ENCODE measurements at regions not wholly inside any gene's neighbourhood (a gene's known extent, or its start where the extent isn't known, plus 50 kb on each side); places are given as distances from the start of the nearest gene placed in this dataset.

DNA sequence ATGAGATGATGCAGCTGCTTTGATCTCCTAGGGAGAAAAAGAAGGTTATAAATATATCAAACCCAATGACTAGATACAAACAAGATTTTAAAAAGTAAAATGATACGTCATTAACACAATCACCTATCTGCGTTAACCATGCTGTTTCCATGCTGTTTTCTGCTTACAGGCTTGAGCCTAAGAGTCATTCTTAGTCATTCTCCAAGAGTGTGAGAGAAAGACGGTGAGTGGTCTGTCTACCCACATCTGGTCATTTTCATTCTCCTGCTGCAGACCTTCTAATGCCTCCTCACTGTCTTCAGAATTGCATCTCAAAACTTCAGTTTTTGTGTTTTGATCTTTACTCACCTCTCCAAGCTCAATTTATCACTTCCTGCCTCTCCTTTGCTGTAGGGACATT lies 98.0 kb upstream of the ELMO1 start:
- Mint-ChIP-seq H3K4me3 (no peak overlapping the region), H3K27me3 (peaks cover 11% of the 10 kb centered on the region), H3K27ac (no peak overlapping the region), H3K9me3 (ENCODE audit: insufficient read depth) (no peaks in the 10 kb centered on the region), H3K4me1 (no peaks in the 10 kb centered on the region)
- Histone ChIP-seq H3K4me3 (ENCODE audit: control extremely low read depth in 1 of 5, extremely low read depth in 1 of 5, insufficient read depth in 1 of 5, low read depth in 2 of 5, low read length in 4 of 5) (no peak overlapping the region), H3K4me1 (ENCODE audit: control insufficient read depth in 2 of 2, insufficient read depth in 2 of 2, low read length in 2 of 2) (no peaks in the 10 kb centered on the region), H4K20me1 (ENCODE audit: control insufficient read depth, insufficient read depth, low read length, poor library complexity, severe bottlenecking) (no peaks in the 10 kb centered on the region), H3K36me3 (replicated peaks in 1 of 2; ENCODE audit: control extremely low read depth in 1 of 2, control insufficient read depth in 1 of 2, extremely low read depth in 1 of 2, insufficient read depth in 2 of 2, low read length in 1 of 2) (no peaks in the 10 kb centered on the region), H3K79me2 (ENCODE audit: control insufficient read depth, insufficient read depth, low read length) (no peaks in the 10 kb centered on the region), H3K9me3 (ENCODE audit: control extremely low read depth in 1 of 3, control insufficient read depth in 2 of 3, insufficient read depth in 1 of 3, low read length in 2 of 3) (no peaks in the 10 kb centered on the region), H3K27me3 (replicated peaks in 1 of 4; ENCODE audit: control extremely low read depth in 1 of 4, control insufficient read depth in 3 of 4, insufficient read depth in 4 of 4, low read length in 3 of 4) (peaks cover 0 to 2% (median 0%) of the 10 kb centered on the region in 4 experiments), H3K4me2 (replicated peaks; ENCODE audit: low read depth, low read length, poor library complexity, severe bottlenecking) (no peak overlapping the region), H3K27ac (ENCODE audit: low read length in 2 of 2) (no peak overlapping the region), H2AFZ (ENCODE audit: insufficient read depth, low read depth, low read length, poor library complexity, severe bottlenecking) (no peak overlapping the region), H3K9ac (ENCODE audit: low read length) (no peak overlapping the region)
- ATAC-seq (ENCODE audit: low read depth) (no peak), DNase-seq (no peak)
- 92% methylated on average over 2 of the region's 3 CpGs for WGBS (ENCODE audit: insufficient coverage)
- ChIA-PET POLR2A (no interaction called here), CTCF (no interaction called here)
- intact Hi-C loops (cut with micrococcal nuclease), result no loop called here
- TF ChIP-seq, protein P1, sequence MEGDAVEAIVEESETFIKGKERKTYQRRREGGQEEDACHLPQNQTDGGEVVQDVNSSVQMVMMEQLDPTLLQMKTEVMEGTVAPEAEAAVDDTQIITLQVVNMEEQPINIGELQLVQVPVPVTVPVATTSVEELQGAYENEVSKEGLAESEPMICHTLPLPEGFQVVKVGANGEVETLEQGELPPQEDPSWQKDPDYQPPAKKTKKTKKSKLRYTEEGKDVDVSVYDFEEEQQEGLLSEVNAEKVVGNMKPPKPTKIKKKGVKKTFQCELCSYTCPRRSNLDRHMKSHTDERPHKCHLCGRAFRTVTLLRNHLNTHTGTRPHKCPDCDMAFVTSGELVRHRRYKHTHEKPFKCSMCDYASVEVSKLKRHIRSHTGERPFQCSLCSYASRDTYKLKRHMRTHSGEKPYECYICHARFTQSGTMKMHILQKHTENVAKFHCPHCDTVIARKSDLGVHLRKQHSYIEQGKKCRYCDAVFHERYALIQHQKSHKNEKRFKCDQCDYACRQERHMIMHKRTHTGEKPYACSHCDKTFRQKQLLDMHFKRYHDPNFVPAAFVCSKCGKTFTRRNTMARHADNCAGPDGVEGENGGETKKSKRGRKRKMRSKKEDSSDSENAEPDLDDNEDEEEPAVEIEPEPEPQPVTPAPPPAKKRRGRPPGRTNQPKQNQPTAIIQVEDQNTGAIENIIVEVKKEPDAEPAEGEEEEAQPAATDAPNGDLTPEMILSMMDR (IDR thresholded peaks at IDR 0.05), result no peak
- TF ChIP-seq EZH2 (IDR thresholded peaks at IDR 0.05; ENCODE audit: borderline replicate concordance, insufficient read depth, low read depth, low read length, poor library complexity, severe bottlenecking), result no peak

GRCh38 chr7:37549076-37549931 lies 100.6 kb upstream of the ELMO1 start:
- H3K36me3 ChIP-seq (replicated peaks in 1 of 2; ENCODE audit: control extremely low read depth in 1 of 2, control insufficient read depth in 1 of 2, extremely low read depth in 1 of 2, insufficient read depth in 2 of 2, low read length in 1 of 2), result no peaks in the 10 kb centered on the region
- Mint-ChIP-seq H3K4me1 (no peaks in the 10 kb centered on the region), H3K27ac (no peak overlapping the region), H3K4me3 (no peak overlapping the region), H3K27me3 (peaks cover 16% of the 10 kb centered on the region), H3K9me3 (ENCODE audit: insufficient read depth) (no peaks in the 10 kb centered on the region)
- no peaks in the 10 kb centered on the region for H3K79me2 ChIP-seq (ENCODE audit: control insufficient read depth, insufficient read depth, low read length)
- peaks cover 0 to 5% (median 0%) of the 10 kb centered on the region in 4 experiments for H3K27me3 ChIP-seq (replicated peaks in 1 of 4; ENCODE audit: control extremely low read depth in 1 of 4, control insufficient read depth in 3 of 4, insufficient read depth in 4 of 4, low read length in 3 of 4)
- H3K9ac ChIP-seq (ENCODE audit: low read length), result no peak overlapping the region
- ATAC-seq (ENCODE audit: low read depth) (no peak), DNase-seq (no peak)
- no peaks in the 10 kb centered on the region for H3K9me3 ChIP-seq (ENCODE audit: control extremely low read depth in 1 of 3, control insufficient read depth in 2 of 3, insufficient read depth in 1 of 3, low read length in 2 of 3)
- H2AFZ ChIP-seq (ENCODE audit: insufficient read depth, low read depth, low read length, poor library complexity, severe bottlenecking), result no peak overlapping the region
- H3K4me3 ChIP-seq (ENCODE audit: control extremely low read depth in 1 of 5, extremely low read depth in 1 of 5, insufficient read depth in 1 of 5, low read depth in 2 of 5, low read length in 4 of 5), result no peak overlapping the region
- no peak overlapping the region for H3K27ac ChIP-seq (ENCODE audit: low read length in 2 of 2)
- intact Hi-C loops (cut with micrococcal nuclease), result no loop called here
- no peaks in the 10 kb centered on the region for H3K4me1 ChIP-seq (ENCODE audit: control insufficient read depth in 2 of 2, insufficient read depth in 2 of 2, low read length in 2 of 2)
- H4K20me1 ChIP-seq (ENCODE audit: control insufficient read depth, insufficient read depth, low read length, poor library complexity, severe bottlenecking), result no peaks in the 10 kb centered on the region
- ChIA-PET CTCF (no interaction called here), POLR2A (no interaction called here)
- 35% methylated on average over 4 of the region's 8 CpGs for WGBS (ENCODE audit: insufficient coverage)
- TF ChIP-seq, protein P1 (IDR thresholded peaks at IDR 0.05), result no peak
- TF ChIP-seq EZH2 (IDR thresholded peaks at IDR 0.05; ENCODE audit: borderline replicate concordance, insufficient read depth, low read depth, low read length, poor library complexity, severe bottlenecking), result no peak
- no peak overlapping the region for H3K4me2 ChIP-seq (replicated peaks; ENCODE audit: low read depth, low read length, poor library complexity, severe bottlenecking)
